ENCODE measurements at regions not wholly inside any gene's neighbourhood (a gene's known extent, or its start where the extent isn't known, plus 50 kb on each side); places are given as distances from the start of the nearest gene placed in this dataset.

DNA sequence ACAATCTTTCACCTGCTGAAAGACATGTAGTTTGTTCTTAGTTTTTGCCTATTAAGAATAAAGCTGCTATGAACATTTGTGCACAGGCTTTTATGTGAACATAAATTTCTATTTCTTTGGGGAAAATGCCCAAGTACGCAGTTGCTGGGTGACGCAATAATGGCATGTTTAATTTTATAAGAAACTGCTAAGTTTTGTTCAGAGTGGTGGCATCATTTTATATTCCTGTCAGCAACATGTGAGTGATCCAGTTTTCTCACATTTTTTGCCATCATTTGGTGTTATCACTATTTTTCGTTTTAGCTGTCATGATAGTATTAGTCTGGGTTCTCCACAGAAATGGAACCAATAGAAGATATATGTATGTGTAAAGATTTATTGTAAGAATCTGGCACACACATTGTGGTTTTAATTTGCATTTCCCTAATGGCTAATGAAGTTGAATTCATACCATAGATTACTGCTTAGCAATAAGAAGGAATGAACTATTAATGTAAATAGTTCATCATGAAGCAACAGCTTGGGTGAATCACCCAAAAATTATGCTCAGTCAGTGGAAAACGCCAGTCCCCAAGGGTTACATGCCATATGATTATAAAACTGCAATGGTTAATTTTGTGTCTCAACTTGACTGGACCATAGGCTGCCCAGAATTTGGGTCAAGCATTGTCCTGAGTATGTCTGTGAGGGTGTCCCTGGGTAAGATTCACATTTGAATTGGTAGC lies 358.6 kb downstream of the MSX2 start:
- no peak for TF ChIP-seq EZH2 (IDR thresholded peaks at IDR 0.05; ENCODE audit: insufficient read depth, poor library complexity, severe bottlenecking)
- TF ChIP-seq EZH2phosphoT487 (IDR thresholded peaks at IDR 0.05; ENCODE audit: insufficient read depth, low read depth), result no peak
